ENCODE measurements at regions not wholly inside any gene's neighbourhood (a gene's known extent, or its start where the extent isn't known, plus 50 kb on each side); places are given as distances from the start of the nearest gene placed in this dataset.
A peak's percentile ranks its signal among the peaks of the same experiment; 100 is the strongest.

GRCh38 chr2:4873876-4874593 lies 818.1 kb upstream of the SOX11 start:
- no peak for DNase-seq
- Histone ChIP-seq H3K27ac (no peak overlapping the region), H3K36me3 (replicated peaks) (no peaks in the 10 kb centered on the region), H3K4me3 (ENCODE audit: low read depth, low read length) (no peak overlapping the region), H3K27me3 (replicated peaks) (no peaks in the 10 kb centered on the region)
- no peak for TF ChIP-seq CTCF (IDR thresholded peaks at IDR 0.05; ENCODE audit: low read depth, low read length, missing control alignments)
- in situ Hi-C loops (cut with HindIII; ENCODE audit: low pct_ligation_motif_present, low sequenced_read_pairs) = no loop called here

- H3K36me3 ChIP-seq (replicated peaks) = no peaks in the 10 kb centered on the region
- in situ Hi-C loops (cut with HindIII; ENCODE audit: low pct_ligation_motif_present, low sequenced_read_pairs) = no loop called here
- H3K27me3 ChIP-seq (replicated peaks) = no peaks in the 10 kb centered on the region
- no peak overlapping the region for H3K27ac ChIP-seq
- H3K4me3 ChIP-seq (ENCODE audit: low read depth, low read length) = no peak overlapping the region
- TF ChIP-seq CTCF (IDR thresholded peaks at IDR 0.05; ENCODE audit: low read depth, low read length, missing control alignments) = no peak
- DNase-seq = peak; percentile 28
These were observed 809.8 kb upstream of the SOX11 start for GRCh38 chr2:4882421-4882820.

- DNase-seq = no peak
- Histone ChIP-seq H3K36me3 (replicated peaks) (no peaks in the 10 kb centered on the region), H3K4me3 (ENCODE audit: low read depth, low read length) (no peak overlapping the region), H3K27ac (no peak overlapping the region), H3K27me3 (replicated peaks) (no peaks in the 10 kb centered on the region)
- in situ Hi-C loops (cut with HindIII; ENCODE audit: low pct_ligation_motif_present, low sequenced_read_pairs) = no loop called here
- TF ChIP-seq CTCF (IDR thresholded peaks at IDR 0.05; ENCODE audit: low read depth, low read length, missing control alignments) = no peak
These were observed 809.2 kb upstream of the SOX11 start for GRCh38 chr2:4882941-4883340.

- Histone ChIP-seq H3K4me3 (ENCODE audit: low read depth, low read length) (no peak overlapping the region), H3K36me3 (replicated peaks) (no peaks in the 10 kb centered on the region), H3K27me3 (replicated peaks) (no peaks in the 10 kb centered on the region), H3K27ac (no peak overlapping the region)
- in situ Hi-C loops (cut with HindIII; ENCODE audit: low pct_ligation_motif_present, low sequenced_read_pairs) = no loop called here
- no peak for DNase-seq
- no peak for TF ChIP-seq CTCF (IDR thresholded peaks at IDR 0.05; ENCODE audit: low read depth, low read length, missing control alignments)
These were observed 808.8 kb upstream of the SOX11 start for GRCh38 chr2:4883375-4883774.

GRCh38 chr2:4884117-4884571 lies 808.0 kb upstream of the SOX11 start:
- no peak for TF ChIP-seq CTCF (IDR thresholded peaks at IDR 0.05; ENCODE audit: low read depth, low read length, missing control alignments)
- Histone ChIP-seq H3K27ac (no peak overlapping the region), H3K27me3 (replicated peaks) (no peaks in the 10 kb centered on the region), H3K4me3 (ENCODE audit: low read depth, low read length) (no peak overlapping the region), H3K36me3 (replicated peaks) (no peaks in the 10 kb centered on the region)
- in situ Hi-C loops (cut with HindIII; ENCODE audit: low pct_ligation_motif_present, low sequenced_read_pairs) = no loop called here
- no peak for DNase-seq

GRCh38 chr2:4891394-4891793 lies 800.8 kb upstream of the SOX11 start:
- no peak overlapping the region for H3K4me3 ChIP-seq (ENCODE audit: low read depth, low read length)
- H3K36me3 ChIP-seq (replicated peaks) = no peaks in the 10 kb centered on the region
- in situ Hi-C loops (cut with HindIII; ENCODE audit: low pct_ligation_motif_present, low sequenced_read_pairs) = no loop called here
- no peak overlapping the region for H3K27ac ChIP-seq
- no peak for TF ChIP-seq CTCF (IDR thresholded peaks at IDR 0.05; ENCODE audit: low read depth, low read length, missing control alignments)
- H3K27me3 ChIP-seq (replicated peaks) = no peaks in the 10 kb centered on the region
- no peak for DNase-seq
